Neural crest cell (in vitro differentiated cells): ENCODE measurements at regions not wholly inside any gene's neighbourhood (a gene's known extent, or its start where the extent isn't known, plus 50 kb on each side); places are given as distances from the start of the nearest gene placed in this dataset.

ENCODE experiments used
- DNase-seq: peaks from one replicate; pipeline ENCODE4 v3.0.0; 2021; ENCODE audit warnings: low read depth, mixed read lengths, low spot score
- H3K27ac Mint-ChIP-seq: one replicate; pipeline ENCODE4 v1.8.0; 2021; ENCODE audit warnings: mild to moderate bottlenecking, mixed read lengths; ENCODE audit not compliant: unreplicated experiment
- H3K27me3 Mint-ChIP-seq: 2 replicates; pipeline ENCODE4 v1.8.0; 2021; ENCODE audit warnings: low read depth, mild to moderate bottlenecking, mixed read lengths
- H3K36me3 Mint-ChIP-seq: 2 replicates; pipeline ENCODE4 v1.8.0; 2021; ENCODE audit warnings: low read depth, mild to moderate bottlenecking, mixed read lengths
- H3K4me1 Mint-ChIP-seq: 2 replicates; pipeline ENCODE4 v1.8.0; 2021; ENCODE audit warnings: mixed read lengths
- H3K4me3 Mint-ChIP-seq: one replicate; pipeline ENCODE4 v1.8.0; 2021; ENCODE audit warnings: mild to moderate bottlenecking, mixed read lengths
- H3K9me3 Mint-ChIP-seq: 2 replicates; pipeline ENCODE4 v1.8.0; 2021; ENCODE audit warnings: mixed read lengths
- TF ChIP-seq, protein P1 (sequence below): fragments of 200-600 bp; sonication (generic); conservative IDR thresholded peaks from 2 replicates; pipeline ENCODE4 v1.5.0; 2021; ENCODE audit warnings: antibody characterized with exemption, mild to moderate bottlenecking

DNA sequence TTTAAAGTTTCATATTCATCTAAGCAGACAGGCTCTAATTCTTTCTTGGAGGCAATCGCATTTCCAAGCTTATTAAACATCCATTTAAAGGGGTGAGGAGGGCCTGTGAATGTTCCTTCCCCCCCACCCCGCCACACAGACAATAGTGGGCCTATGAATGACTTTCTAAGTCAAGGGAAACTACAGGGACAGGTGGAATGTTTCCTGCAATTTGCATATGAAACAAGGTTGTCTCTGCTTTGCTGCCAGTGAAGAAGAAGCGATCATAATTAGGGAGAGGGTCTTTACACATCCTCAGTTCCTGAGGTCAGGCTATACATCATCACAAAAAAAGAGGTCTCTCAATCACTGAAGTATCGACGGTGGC is 127.9 kb upstream of the OPCML start:
- Mint-ChIP-seq H3K27ac (no peak overlapping the region), H3K27me3 (peaks cover 4% of the 10 kb centered on the region), H3K36me3 (no peaks in the 10 kb centered on the region), H3K4me3 (no peak overlapping the region), H3K9me3 (peaks cover 5% of the 10 kb centered on the region), H3K4me1 (peaks cover 22% of the 10 kb centered on the region)
- no peak for DNase-seq
- TF ChIP-seq, protein P1, sequence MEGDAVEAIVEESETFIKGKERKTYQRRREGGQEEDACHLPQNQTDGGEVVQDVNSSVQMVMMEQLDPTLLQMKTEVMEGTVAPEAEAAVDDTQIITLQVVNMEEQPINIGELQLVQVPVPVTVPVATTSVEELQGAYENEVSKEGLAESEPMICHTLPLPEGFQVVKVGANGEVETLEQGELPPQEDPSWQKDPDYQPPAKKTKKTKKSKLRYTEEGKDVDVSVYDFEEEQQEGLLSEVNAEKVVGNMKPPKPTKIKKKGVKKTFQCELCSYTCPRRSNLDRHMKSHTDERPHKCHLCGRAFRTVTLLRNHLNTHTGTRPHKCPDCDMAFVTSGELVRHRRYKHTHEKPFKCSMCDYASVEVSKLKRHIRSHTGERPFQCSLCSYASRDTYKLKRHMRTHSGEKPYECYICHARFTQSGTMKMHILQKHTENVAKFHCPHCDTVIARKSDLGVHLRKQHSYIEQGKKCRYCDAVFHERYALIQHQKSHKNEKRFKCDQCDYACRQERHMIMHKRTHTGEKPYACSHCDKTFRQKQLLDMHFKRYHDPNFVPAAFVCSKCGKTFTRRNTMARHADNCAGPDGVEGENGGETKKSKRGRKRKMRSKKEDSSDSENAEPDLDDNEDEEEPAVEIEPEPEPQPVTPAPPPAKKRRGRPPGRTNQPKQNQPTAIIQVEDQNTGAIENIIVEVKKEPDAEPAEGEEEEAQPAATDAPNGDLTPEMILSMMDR = no peak

DNA sequence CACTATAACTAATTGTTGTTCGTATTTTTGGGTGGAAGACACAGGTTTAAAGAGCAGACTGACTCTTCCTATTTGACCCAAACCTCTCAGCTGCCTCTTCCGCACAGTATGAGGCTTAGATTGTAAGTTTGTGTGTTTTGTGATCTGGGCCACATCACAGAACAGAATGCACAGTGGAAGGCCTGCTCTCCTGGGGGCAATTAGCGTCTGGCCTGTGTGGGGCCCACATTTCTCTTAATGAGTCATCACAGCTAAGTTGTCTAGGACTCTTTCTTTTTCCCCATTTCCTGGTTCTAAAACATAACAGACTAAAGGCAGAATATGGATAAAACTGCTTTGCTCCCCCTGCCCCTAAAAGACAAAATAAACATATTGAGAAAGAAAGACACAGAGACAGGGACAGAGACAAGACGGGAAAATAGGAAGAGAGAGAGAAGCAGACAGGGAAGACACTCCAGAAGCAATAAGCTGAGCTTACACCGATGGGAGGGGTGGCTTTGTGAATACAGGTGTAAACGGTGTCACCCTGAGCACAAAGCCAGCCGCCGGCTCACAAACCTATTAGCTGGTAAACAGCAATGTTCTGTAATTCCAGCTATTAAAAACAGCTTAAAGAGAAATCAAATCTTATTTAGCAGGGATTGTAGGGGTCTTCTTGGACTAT is 127.4 kb upstream of the OPCML start:
- no peak overlapping the region for H3K27ac Mint-ChIP-seq
- no peaks in the 10 kb centered on the region for H3K36me3 Mint-ChIP-seq
- H3K9me3 Mint-ChIP-seq = peaks cover 5% of the 10 kb centered on the region
- peaks cover 5% of the 10 kb centered on the region for H3K27me3 Mint-ChIP-seq
- no peak overlapping the region for H3K4me3 Mint-ChIP-seq
- DNase-seq = no peak
- TF ChIP-seq, protein P1 = no peak
- peaks cover 24% of the 10 kb centered on the region for H3K4me1 Mint-ChIP-seq

DNA sequence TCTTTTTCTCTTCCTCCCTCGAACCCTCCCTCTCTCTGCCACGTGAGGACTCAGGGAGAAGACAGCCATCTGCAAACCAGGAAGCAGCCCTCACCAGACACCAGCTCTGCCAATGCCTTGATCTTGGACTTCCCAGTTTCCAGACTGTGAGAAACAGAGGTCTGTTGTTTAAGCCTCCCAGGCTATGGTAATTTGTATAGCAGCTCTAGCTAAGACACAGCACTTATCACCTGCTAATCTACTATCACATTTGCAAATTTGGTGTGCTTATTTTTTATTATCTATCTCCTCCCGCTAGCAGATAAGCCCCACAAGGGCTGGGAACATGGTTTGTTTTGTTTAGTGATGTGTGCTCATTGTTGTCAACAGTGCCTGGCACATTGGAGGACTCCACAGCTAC is 124.8 kb upstream of the OPCML start:
- H3K4me1 Mint-ChIP-seq = peaks cover 36% of the 10 kb centered on the region
- peaks cover 8% of the 10 kb centered on the region for H3K27me3 Mint-ChIP-seq
- no peak overlapping the region for H3K4me3 Mint-ChIP-seq
- H3K27ac Mint-ChIP-seq = peak overlapping the region; percentile 73
- H3K36me3 Mint-ChIP-seq = no peaks in the 10 kb centered on the region
- H3K9me3 Mint-ChIP-seq = peaks cover 5% of the 10 kb centered on the region
- TF ChIP-seq, protein P1 = no peak
- no peak for DNase-seq

DNA sequence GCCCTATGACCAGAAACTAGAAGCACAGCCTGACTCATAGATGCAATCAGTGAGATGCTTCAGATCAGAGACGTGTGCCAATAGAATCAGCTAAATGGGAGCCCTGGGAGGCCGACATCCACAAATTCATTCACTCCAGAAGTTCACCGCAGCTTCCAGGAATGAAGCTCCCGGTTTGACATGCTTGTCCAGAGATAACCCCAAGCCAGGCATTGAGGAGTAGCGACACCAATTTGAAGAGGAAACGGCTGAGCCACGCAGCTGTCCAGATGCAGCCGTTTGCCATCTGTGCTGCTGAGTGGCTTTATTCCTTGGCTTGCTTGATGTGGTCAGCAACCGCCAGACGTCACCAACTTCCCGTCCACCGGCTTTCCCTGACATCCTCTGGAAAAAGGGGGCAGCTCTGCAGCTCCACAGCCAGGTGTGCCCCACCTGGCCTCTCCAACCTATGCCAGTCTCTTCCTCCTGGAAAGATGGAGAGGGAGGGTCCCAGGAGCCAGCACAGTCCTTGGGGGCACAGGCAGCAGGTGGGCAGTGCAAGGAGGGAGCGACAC is 123.9 kb upstream of the OPCML start:
- DNase-seq = no peak
- TF ChIP-seq, protein P1 = no peak
- peaks cover 5% of the 10 kb centered on the region for H3K9me3 Mint-ChIP-seq
- H3K4me3 Mint-ChIP-seq = no peak overlapping the region
- no peaks in the 10 kb centered on the region for H3K36me3 Mint-ChIP-seq
- no peak overlapping the region for H3K27ac Mint-ChIP-seq
- peaks cover 34% of the 10 kb centered on the region for H3K4me1 Mint-ChIP-seq
- H3K27me3 Mint-ChIP-seq = peaks cover 8% of the 10 kb centered on the region

DNA sequence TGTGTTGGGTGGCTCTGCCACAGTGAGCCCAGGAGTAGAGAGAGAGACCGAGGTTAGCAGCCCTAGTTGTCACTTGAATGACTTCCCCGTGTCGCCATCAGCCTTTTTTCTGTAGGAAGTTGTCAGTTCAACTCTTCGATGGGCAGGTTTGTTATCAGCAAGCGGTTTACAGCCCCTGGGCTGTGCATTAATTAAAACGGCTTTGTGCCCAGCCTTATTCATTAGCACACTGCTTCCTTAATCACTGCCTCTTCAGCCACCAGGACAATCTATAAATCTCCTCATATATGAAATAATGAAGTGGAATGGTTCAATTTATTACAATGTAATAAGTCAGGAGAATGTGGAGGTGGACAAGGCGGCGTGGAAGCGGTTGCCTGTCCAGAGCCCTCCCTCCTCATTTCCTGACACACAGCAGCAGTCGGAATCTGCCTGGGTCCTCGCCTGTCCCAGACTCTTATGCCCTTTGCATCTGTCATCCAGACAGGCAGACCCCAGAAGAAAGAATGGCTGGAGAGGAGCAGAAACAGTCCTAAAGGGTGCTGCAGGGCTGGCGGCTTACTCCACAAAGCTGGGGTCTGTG is 122.4 kb upstream of the OPCML start:
- H3K4me1 Mint-ChIP-seq = peaks cover 23% of the 10 kb centered on the region
- H3K27me3 Mint-ChIP-seq = peaks cover 8% of the 10 kb centered on the region
- H3K9me3 Mint-ChIP-seq = peaks cover 5% of the 10 kb centered on the region
- H3K27ac Mint-ChIP-seq = no peak overlapping the region
- TF ChIP-seq, protein P1 = no peak
- no peak for DNase-seq
- H3K4me3 Mint-ChIP-seq = no peak overlapping the region
- H3K36me3 Mint-ChIP-seq = no peaks in the 10 kb centered on the region
